Mesendoderm (in vitro differentiated cells): ENCODE measurements at regions not wholly inside any gene's neighbourhood (a gene's known extent, or its start where the extent isn't known, plus 50 kb on each side); places are given as distances from the start of the nearest gene placed in this dataset. TPM values are rescaled to one million over a fixed set of nuclear protein-coding genes. Genes with fewer than 3 reads are reported as not detected.

Experiments used
- DNase-seq: peaks from one replicate; pipeline ENCODE4 v3.0.0; 2013
- H2AK5ac ChIP-seq: 2 replicates; pipeline ENCODE4 v1.6.1; 2013; ENCODE audit warnings: low read length, inconsistent platforms
- H2BK120ac ChIP-seq: 2 replicates; pipeline ENCODE4 v1.6.1; 2013; ENCODE audit warnings: low read depth, mild to moderate bottlenecking, low read length, moderate library complexity, mixed read lengths
- H2BK15ac ChIP-seq: replicated peaks from 2 replicates; pipeline ENCODE4 v1.6.1; 2013; ENCODE audit warnings: low read depth, mild to moderate bottlenecking, moderate library complexity
- H2BK5ac ChIP-seq: 2 replicates; pipeline ENCODE4 v1.6.1; 2013; ENCODE audit warnings: low read length, inconsistent platforms
- H3K18ac ChIP-seq: 2 replicates; pipeline ENCODE4 v1.6.1; 2013; ENCODE audit warnings: mild to moderate bottlenecking, low read length, mixed read lengths
- H3K23ac ChIP-seq: one replicate; pipeline ENCODE4 v1.6.1; 2013; ENCODE audit warnings: low read length
- H3K27ac ChIP-seq: 2 replicates; pipeline ENCODE4 v1.5.1; 2013; ENCODE audit warnings: low read depth, mild to moderate bottlenecking, inconsistent platforms, low read length, moderate library complexity
- H3K27me3 ChIP-seq: 2 replicates; pipeline ENCODE4 v1.6.1; 2013; ENCODE audit warnings: low read length, control low read depth, mild to moderate bottlenecking, inconsistent platforms; ENCODE audit not compliant: insufficient read depth, poor library complexity
- H3K36me3 ChIP-seq: 2 replicates; pipeline ENCODE4 v1.6.1; 2013; ENCODE audit warnings: low read length, inconsistent platforms; ENCODE audit not compliant: control insufficient read depth, insufficient read depth
- H3K4ac ChIP-seq: one replicate; pipeline ENCODE4 v1.6.1; 2013; ENCODE audit warnings: low read depth, mild to moderate bottlenecking, low read length, moderate library complexity
- H3K4me1 ChIP-seq: 2 replicates; pipeline ENCODE4 v1.6.1; 2013; ENCODE audit warnings: low read depth, low read length, inconsistent platforms; ENCODE audit not compliant: control insufficient read depth
- H3K4me2 ChIP-seq: 2 replicates; pipeline ENCODE4 v1.6.1; 2013; ENCODE audit warnings: low read length
- H3K4me3 ChIP-seq: 2 replicates; pipeline ENCODE4 v1.5.1; 2013; ENCODE audit warnings: mild to moderate bottlenecking, low read length
- H3K56ac ChIP-seq: one replicate; pipeline ENCODE4 v1.6.1; 2013; ENCODE audit warnings: low read length
- H3K79me1 ChIP-seq: 2 replicates; pipeline ENCODE4 v1.6.1; 2013; ENCODE audit warnings: low read length, inconsistent platforms
- H3K79me2 ChIP-seq: 2 replicates; pipeline ENCODE4 v1.6.1; 2013; ENCODE audit warnings: mild to moderate bottlenecking, low read length; ENCODE audit not compliant: control insufficient read depth, insufficient read depth
- H3K9ac ChIP-seq: 2 replicates; pipeline ENCODE4 v1.6.1; 2013; ENCODE audit warnings: low read length, inconsistent platforms
- H4K5ac ChIP-seq: one replicate; pipeline ENCODE4 v1.6.1; 2013; ENCODE audit warnings: low read length
- H4K8ac ChIP-seq: one replicate; pipeline ENCODE4 v1.6.1; 2013; ENCODE audit warnings: low read depth, mild to moderate bottlenecking, control low read depth, low read length, moderate library complexity
- WGBS: extraction: QIAGEN DNeasy Blood & Tissue Kit; methylation state at CpG from one replicate; pipeline ENCODE4 v1.1.7; 2013; ENCODE audit warnings: low lambda C conversion rate, missing lambda C conversion rate; ENCODE audit not compliant: insufficient coverage; ENCODE audit errors: extremely low coverage; 5-methylcytosine and 5-hydroxymethylcytosine counted together
- small RNA-seq: library from polyadenylated mRNA; stranded (forward); fragments of <200 nt; extraction: miRNeasy Mini kit (QIAGEN cat#:217004); gene quantifications from one replicate; pipeline ENCODE3, GENCODE V24; 2013; ENCODE audit not compliant: insufficient read depth

DNA sequence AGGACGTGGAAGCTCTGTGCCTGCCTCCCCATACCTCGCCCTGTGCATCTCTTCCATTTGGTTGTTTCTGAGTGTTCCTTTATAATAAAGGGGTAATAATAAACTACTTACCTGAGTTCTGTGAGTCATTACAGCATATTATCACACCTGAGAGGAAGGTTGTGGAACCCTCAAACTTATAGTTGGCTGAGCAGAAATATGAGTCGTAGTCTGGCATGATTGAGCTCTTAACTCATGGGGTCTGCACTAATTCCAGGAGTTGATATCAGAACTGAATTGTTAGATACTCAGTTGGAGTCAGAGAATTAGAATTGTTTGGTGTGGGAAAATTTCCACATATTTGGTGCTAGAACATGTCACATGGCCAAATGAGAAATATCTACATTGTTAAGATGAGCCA lies 52.4 kb upstream of the HTR2A start:
- no CpG with 5 or more reads among the region's 3 CpGs for WGBS
- H2BK5ac ChIP-seq: no peak overlapping the region
- no peak overlapping the region for H3K4ac ChIP-seq
- H2BK120ac ChIP-seq: no peak overlapping the region
- no peaks in the 10 kb centered on the region for H3K36me3 ChIP-seq
- no peak overlapping the region for H3K27ac ChIP-seq
- no peak overlapping the region for H4K5ac ChIP-seq
- H3K4me1 ChIP-seq: no peaks in the 10 kb centered on the region
- H3K79me2 ChIP-seq: no peaks in the 10 kb centered on the region
- no peak overlapping the region for H2BK15ac ChIP-seq
- no peaks in the 10 kb centered on the region for H3K27me3 ChIP-seq
- no peak overlapping the region for H3K23ac ChIP-seq
- no peak overlapping the region for H3K18ac ChIP-seq
- no peak overlapping the region for H3K4me3 ChIP-seq
- no peaks in the 10 kb centered on the region for H3K79me1 ChIP-seq
- no peak overlapping the region for H3K56ac ChIP-seq
- DNase-seq: no peak
- H2AK5ac ChIP-seq: no peak overlapping the region
- no peak overlapping the region for H3K9ac ChIP-seq
- H3K4me2 ChIP-seq: no peak overlapping the region
- no peak overlapping the region for H4K8ac ChIP-seq

DNA sequence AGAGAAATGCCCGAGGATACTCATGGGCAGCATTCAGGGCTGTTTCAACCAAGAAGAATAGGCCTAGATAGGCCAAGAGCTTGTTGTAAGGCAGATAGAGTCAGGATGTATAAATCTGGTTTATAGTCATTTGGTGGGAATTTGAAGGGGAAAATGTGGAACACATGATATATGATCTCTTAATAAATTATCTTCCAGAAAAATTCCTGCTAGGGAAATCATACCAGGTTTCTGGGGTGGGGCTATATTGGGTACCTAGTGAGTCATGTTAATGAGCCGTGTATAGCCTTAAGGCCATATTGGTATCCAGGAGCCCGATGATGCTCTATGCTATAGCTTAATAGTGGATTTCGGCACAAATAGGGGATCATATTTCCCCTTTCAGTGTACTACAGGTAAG lies 51.5 kb upstream of the HTR2A start:
- Histone ChIP-seq H3K4me1 (no peaks in the 10 kb centered on the region), H3K18ac (no peak overlapping the region), H3K27ac (no peak overlapping the region), H2BK120ac (no peak overlapping the region), H3K9ac (no peak overlapping the region), H3K36me3 (no peaks in the 10 kb centered on the region), H4K8ac (no peak overlapping the region), H2BK5ac (no peak overlapping the region), H2BK15ac (no peak overlapping the region), H3K79me1 (no peaks in the 10 kb centered on the region), H3K4me3 (no peak overlapping the region), H3K79me2 (no peaks in the 10 kb centered on the region), H2AK5ac (no peak overlapping the region), H3K56ac (no peak overlapping the region), H3K4ac (no peak overlapping the region), H3K4me2 (no peak overlapping the region), H3K23ac (no peak overlapping the region), H4K5ac (no peak overlapping the region), H3K27me3 (no peaks in the 10 kb centered on the region)
- WGBS: no CpG with 5 or more reads among the region's 4 CpGs
- no peak for DNase-seq

DNA sequence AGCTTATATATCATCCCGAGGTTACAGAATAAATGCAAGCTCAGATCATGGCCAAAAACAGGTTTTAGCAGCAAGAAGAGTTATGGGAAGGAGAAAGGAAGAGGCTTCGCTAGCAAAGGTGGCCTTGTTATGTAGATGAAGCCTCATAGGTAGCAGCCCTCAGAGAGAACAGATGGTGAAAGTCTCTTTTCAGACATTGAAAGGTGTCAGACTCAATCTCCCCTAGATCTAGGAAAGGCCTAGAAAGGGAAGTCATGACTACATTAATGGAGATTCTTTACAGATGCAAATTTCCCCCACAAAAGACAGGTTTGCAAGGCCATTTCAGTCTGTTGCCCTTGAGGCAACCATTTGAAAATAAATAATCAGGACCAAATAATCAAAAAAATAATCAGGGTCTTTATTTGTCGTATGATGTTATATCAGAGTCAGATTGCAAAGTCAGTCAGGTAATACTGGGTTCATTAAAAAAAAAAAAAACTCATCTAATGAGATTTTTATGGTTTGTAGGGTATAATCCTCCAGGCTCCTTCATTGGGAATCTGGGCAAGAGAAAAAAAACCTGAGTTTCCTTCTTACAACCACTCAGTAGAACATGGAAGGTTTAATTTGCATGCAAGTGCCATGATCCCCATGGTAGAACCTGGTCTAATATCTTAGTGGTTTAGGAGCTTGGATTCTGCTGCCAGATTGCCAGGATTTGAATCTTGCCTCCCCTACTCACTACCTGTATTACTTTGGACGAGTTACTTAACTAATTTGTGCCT lies 50.8 kb upstream of the HTR2A start:
- H2AK5ac ChIP-seq: no peak overlapping the region
- H2BK120ac ChIP-seq: no peak overlapping the region
- no peak overlapping the region for H4K8ac ChIP-seq
- no peak overlapping the region for H3K9ac ChIP-seq
- WGBS: no CpG with 5 or more reads among the region's 4 CpGs
- no peak overlapping the region for H3K56ac ChIP-seq
- H3K4me3 ChIP-seq: no peak overlapping the region
- H3K4me2 ChIP-seq: no peak overlapping the region
- no peak overlapping the region for H3K27ac ChIP-seq
- no peaks in the 10 kb centered on the region for H3K4me1 ChIP-seq
- H3K27me3 ChIP-seq: no peaks in the 10 kb centered on the region
- DNase-seq: peak; percentile 51
- H3K79me2 ChIP-seq: no peaks in the 10 kb centered on the region
- H2BK15ac ChIP-seq: no peak overlapping the region
- no peak overlapping the region for H4K5ac ChIP-seq
- H3K23ac ChIP-seq: no peak overlapping the region
- no peak overlapping the region for H3K18ac ChIP-seq
- no peak overlapping the region for H3K4ac ChIP-seq
- H3K79me1 ChIP-seq: no peaks in the 10 kb centered on the region
- no peak overlapping the region for H2BK5ac ChIP-seq
- H3K36me3 ChIP-seq: no peaks in the 10 kb centered on the region

Small RNA genes lying in the stretch of these regions (small RNA-seq; reads per million reads assigned to genes)
- gene GNG5P5 (not detected), gene RN7SL700P (not detected)
